ENCODE measurements at regions not wholly inside any gene's neighbourhood (a gene's known extent, or its start where the extent isn't known, plus 50 kb on each side); places are given as distances from the start of the nearest gene placed in this dataset.

- no peak for DNase-seq (ENCODE audit: low read depth)
These were observed 179.4 kb downstream of the IRS1 start for GRCh38 chr2:226620176-226620575.

- DNase-seq (ENCODE audit: low read depth), result no peak
These were observed 179.9 kb downstream of the IRS1 start for GRCh38 chr2:226619707-226620106.

- no peak for DNase-seq (ENCODE audit: low read depth)
These were observed 180.6 kb downstream of the IRS1 start for GRCh38 chr2:226618875-226619605.

GRCh38 chr2:226618544-226618874 is 181.1 kb downstream of the IRS1 start:
- DNase-seq (ENCODE audit: low read depth), result no peak

GRCh38 chr2:226615891-226616290 is 183.7 kb downstream of the IRS1 start:
- DNase-seq (ENCODE audit: low read depth), result no peak

GRCh38 chr2:226611944-226612318 is 187.7 kb downstream of the IRS1 start:
- no peak for DNase-seq (ENCODE audit: low read depth)

GRCh38 chr2:226611196-226611943 is 188.2 kb downstream of the IRS1 start:
- no peak for DNase-seq (ENCODE audit: low read depth)

- DNase-seq (ENCODE audit: low read depth), result no peak
These were observed 190.3 kb downstream of the IRS1 start for GRCh38 chr2:226609366-226609765.

GRCh38 chr2:226608451-226608850 is 191.2 kb downstream of the IRS1 start:
- no peak for DNase-seq (ENCODE audit: low read depth)

GRCh38 chr2:226607379-226607778 is 192.2 kb downstream of the IRS1 start:
- no peak for DNase-seq (ENCODE audit: low read depth)

- DNase-seq (ENCODE audit: low read depth), result no peak
These were observed 194.0 kb downstream of the IRS1 start for GRCh38 chr2:226605642-226606041.

- no peak for DNase-seq (ENCODE audit: low read depth)
These were observed 196.0 kb downstream of the IRS1 start for GRCh38 chr2:226603606-226604005.

- DNase-seq (ENCODE audit: low read depth), result no peak
These were observed 197.5 kb downstream of the IRS1 start for GRCh38 chr2:226601881-226602662.

GRCh38 chr2:226600802-226601201 is 198.8 kb downstream of the IRS1 start:
- no peak for DNase-seq (ENCODE audit: low read depth)

- DNase-seq (ENCODE audit: low read depth), result no peak
These were observed 199.4 kb downstream of the IRS1 start for GRCh38 chr2:226600184-226600583.

- DNase-seq (ENCODE audit: low read depth), result no peak
These were observed 210.6 kb downstream of the IRS1 start for GRCh38 chr2:226589043-226589442.

GRCh38 chr2:226585130-226585561 is 214.5 kb downstream of the IRS1 start:
- no peak for DNase-seq (ENCODE audit: low read depth)

GRCh38 chr2:226584518-226585055 is 215.0 kb downstream of the IRS1 start:
- no peak for DNase-seq (ENCODE audit: low read depth)

GRCh38 chr2:226583715-226584114 is 215.9 kb downstream of the IRS1 start:
- no peak for DNase-seq (ENCODE audit: low read depth)

GRCh38 chr2:226581661-226582060 is 218.0 kb downstream of the IRS1 start:
- no peak for DNase-seq (ENCODE audit: low read depth)

- DNase-seq (ENCODE audit: low read depth), result no peak
These were observed 218.6 kb downstream of the IRS1 start for GRCh38 chr2:226581004-226581403.

GRCh38 chr2:226580403-226580802 is 219.2 kb downstream of the IRS1 start:
- no peak for DNase-seq (ENCODE audit: low read depth)

- DNase-seq (ENCODE audit: low read depth), result no peak
These were observed 220.1 kb downstream of the IRS1 start for GRCh38 chr2:226579519-226579918.
